ENCODE measurements at regions not wholly inside any gene's neighbourhood (a gene's known extent, or its start where the extent isn't known, plus 50 kb on each side); places are given as distances from the start of the nearest gene placed in this dataset.
"Not testable (repeated sequence)": the region's sequence is repeated elsewhere in the genome, so short reads cannot be mapped to it uniquely, and the experiment has no call there.

- DNase-seq (ENCODE audit: low read depth in 2 of 2) = not testable (repeated sequence)
Measured at GRCh38 chr4:131747203-131747602, 1401.9 kb upstream of the PCDH10 start.

DNA sequence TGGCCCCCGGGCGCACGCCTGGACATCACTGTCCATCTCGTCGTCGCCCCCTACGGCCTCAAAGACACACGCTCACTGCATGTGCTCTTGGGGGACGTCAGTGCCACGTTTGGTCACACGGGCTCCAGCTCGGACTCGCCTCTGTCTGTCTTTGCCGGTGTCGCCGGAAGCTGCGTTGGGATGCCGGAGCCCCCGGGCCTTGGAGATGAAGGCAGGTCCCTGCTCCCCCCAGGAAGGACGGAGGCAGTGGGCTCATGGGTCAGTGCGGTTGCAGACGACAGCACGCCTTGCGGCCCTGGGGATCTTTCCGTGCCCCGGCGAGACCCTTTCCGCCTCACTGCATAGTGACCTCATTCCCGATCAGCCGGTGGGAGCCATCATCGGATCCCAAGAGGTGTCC lies 1399.9 kb upstream of the PCDH10 start:
- not testable (repeated sequence) for DNase-seq (ENCODE audit: low read depth in 2 of 2)

DNA sequence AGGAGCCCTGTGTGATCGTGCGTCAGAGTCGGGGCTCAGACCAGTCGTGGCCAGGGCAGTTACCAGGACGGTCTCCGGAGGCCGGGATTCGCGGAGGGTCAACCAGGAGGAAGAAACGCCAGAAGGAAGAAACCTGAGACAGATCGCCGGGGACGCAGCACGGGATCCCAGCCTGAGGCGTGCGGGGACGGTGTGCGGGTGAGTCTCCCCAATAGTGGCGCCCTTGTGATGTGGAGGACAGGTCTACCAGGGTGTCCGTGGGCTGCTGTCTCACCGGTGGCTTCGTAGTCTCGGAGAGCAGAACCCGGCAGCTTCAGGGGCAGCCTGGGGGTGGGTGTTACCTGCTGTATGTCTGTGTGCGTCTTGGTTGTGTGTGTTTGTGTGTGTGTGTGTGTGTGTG lies 1399.1 kb upstream of the PCDH10 start:
- DNase-seq (ENCODE audit: low read depth in 2 of 2) = not testable (repeated sequence)

- not testable (repeated sequence) for DNase-seq (ENCODE audit: low read depth in 2 of 2)
Measured at GRCh38 chr4:131750469-131750868, 1398.6 kb upstream of the PCDH10 start.

- not testable (repeated sequence) for DNase-seq (ENCODE audit: low read depth in 2 of 2)
Measured at GRCh38 chr4:131762234-131762633, 1386.9 kb upstream of the PCDH10 start.

- DNase-seq (ENCODE audit: low read depth in 2 of 2) = no peak
Measured at GRCh38 chr4:131764730-131765129, 1384.4 kb upstream of the PCDH10 start.

GRCh38 chr4:131774382-131774781 lies 1374.7 kb upstream of the PCDH10 start:
- DNase-seq (ENCODE audit: low read depth in 2 of 2) = not testable (repeated sequence)

GRCh38 chr4:131810565-131810964 lies 1338.5 kb upstream of the PCDH10 start:
- not testable (repeated sequence) for DNase-seq (ENCODE audit: low read depth in 2 of 2)
